GM19397 (cell line): ENCODE measurements at regions not wholly inside any gene's neighbourhood (a gene's known extent, or its start where the extent isn't known, plus 50 kb on each side); places are given as distances from the start of the nearest gene placed in this dataset.

Experiments
- ATAC-seq: cut with Tn5 transposase; IDR thresholded peaks from one replicate; pipeline ENCODE4 v1.9.1; 2021; ENCODE audit warnings: mild to moderate bottlenecking, moderate library complexity; ENCODE audit not compliant: unreplicated experiment

DNA sequence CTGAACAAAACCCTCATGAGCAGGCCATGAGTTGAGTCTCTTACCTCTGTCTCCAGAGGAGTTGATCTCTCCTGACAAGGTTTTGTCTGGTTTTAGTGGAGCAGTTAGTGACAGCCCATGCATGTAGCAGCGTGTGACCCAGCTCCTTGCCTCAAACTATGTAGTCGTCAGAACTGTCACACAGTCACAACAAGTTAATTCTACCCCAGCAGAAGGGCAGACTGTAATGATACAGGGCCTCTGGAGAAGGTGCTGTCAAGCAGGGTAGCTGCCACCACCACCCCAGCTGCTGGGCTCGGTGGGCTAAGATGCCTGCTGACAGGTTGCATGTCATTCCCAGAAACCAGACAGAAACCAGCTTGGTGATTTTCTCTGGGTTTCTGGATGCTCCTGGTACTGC is 194.5 kb downstream of the PSAT1 start:
- no peak for ATAC-seq

GRCh38 chr9:78493166-78493742 is 196.3 kb downstream of the PSAT1 start:
- ATAC-seq = no peak

GRCh38 chr9:78502566-78502965 is 205.6 kb downstream of the PSAT1 start:
- ATAC-seq = no peak

DNA sequence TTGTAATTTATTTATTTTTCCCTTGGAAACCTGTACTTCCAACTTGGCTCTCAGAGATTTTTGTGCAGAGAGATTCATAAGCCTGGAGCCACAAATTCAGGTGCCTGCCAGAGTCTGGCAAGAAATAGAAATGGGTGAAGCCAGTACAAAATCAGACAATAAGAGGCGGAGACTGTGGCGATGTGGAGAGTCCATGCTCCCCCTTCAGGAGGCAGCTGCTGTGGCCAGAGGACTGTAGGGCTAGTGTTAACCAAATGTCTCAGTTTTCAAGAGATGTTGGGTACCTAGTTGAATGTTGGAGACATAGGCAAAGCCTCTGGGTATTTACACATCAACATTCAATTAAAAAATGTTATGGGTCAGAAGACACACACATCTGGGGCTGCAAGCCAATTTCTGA is 208.6 kb downstream of the PSAT1 start:
- no peak for ATAC-seq

- ATAC-seq = no peak
Observed at GRCh38 chr9:78507037-78507436, 210.1 kb downstream of the PSAT1 start.

DNA sequence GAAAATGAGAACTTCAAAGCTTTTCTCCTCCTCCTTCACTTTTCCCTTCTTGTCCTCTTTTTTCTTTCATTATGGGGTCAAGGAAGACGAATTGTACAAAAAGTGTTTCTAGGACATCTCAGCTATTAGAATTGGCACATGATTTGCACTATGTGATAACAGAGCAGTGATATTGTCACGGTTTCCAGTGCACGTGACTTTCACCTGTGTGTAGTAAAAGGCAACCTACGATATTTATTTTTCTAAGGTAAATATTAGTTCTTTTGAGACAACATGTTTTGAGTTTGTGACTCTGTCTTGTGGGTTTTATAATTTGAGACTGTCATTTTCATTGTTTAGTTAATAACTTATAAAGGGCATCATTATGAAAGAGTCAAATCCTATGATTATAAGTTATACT is 213.1 kb downstream of the PSAT1 start:
- ATAC-seq = no peak

GRCh38 chr9:78515108-78515507 is 218.2 kb downstream of the PSAT1 start:
- ATAC-seq = no peak

DNA sequence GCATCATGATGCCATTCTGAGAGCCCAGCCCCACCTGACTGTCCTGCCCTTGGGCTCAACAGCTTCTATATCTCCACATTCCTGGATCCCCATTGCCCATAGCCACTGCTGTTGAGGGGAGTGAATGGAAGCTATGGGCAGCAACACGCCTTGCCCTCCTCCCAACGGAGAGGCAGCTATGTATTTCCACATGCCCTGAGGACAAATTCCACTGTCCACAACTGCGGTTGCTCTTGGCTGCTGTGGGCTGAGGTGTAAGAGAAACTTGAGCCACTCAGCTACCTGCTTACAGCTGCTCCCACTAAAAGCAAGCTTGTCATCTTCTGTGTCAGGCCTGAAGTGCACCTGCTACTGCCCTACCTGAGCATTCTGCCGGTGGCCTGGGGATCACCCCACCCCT is 222.9 kb downstream of the PSAT1 start:
- no peak for ATAC-seq

DNA sequence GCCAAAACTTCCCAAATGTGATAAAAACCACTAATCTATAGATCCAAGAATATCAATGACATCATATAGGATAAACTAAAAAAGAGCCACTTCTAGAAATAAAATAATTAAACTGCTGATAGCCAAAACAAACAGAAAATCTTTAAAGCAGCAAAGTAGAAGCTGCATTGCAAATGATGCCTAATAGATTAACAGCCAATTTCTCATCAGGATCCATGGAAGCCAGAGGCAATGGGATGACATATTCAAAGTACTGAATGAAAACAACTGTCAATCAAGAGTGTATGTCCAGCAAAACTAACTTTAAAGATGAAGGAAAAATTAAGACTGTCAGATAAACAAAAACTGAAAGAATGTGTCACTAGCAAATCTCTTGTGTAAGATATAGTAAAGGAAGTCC is 224.8 kb downstream of the PSAT1 start:
- no peak for ATAC-seq

GRCh38 chr9:78525986-78526560 is 229.1 kb downstream of the PSAT1 start:
- no peak for ATAC-seq

DNA sequence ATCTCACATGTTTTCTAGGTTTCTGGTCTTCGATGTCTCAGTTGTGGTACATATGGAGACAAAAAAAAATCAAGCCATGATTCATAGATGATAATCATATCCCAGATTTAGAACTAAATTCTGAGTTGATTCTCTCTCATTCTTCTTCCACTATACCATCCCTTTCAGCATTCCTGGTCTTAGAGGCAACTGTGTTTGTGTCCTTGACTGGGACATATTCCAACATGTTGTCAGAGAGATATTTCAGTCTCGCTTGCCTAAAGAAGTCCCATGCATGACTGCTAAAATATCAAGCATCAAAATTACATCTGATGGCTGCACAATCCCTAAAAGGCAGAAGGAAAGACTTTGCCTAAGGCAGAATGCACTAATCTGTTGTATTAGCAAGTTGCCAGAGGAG is 236.6 kb downstream of the PSAT1 start:
- ATAC-seq = no peak

- no peak for ATAC-seq
Observed at GRCh38 chr9:78539188-78539587, 242.3 kb downstream of the PSAT1 start.

DNA sequence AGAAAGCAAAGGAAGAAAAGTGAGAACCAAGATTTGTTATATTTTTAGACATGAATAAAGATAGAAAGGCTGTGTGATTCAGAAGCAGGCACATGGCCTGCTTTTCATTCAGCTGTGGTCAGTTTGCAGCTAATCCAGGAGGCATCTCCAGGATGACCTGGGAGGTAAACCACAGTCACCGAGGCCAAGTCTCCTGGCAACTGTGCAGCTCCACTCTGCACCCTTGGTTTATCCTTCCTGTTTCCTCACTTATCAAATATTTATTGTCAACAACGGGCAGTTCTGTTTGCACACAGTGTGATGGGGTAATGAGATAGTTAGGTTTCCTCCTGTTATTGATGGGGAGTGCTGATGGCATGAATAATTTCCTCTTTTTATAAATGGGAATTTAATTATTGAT is 243.0 kb downstream of the PSAT1 start:
- ATAC-seq = no peak

DNA sequence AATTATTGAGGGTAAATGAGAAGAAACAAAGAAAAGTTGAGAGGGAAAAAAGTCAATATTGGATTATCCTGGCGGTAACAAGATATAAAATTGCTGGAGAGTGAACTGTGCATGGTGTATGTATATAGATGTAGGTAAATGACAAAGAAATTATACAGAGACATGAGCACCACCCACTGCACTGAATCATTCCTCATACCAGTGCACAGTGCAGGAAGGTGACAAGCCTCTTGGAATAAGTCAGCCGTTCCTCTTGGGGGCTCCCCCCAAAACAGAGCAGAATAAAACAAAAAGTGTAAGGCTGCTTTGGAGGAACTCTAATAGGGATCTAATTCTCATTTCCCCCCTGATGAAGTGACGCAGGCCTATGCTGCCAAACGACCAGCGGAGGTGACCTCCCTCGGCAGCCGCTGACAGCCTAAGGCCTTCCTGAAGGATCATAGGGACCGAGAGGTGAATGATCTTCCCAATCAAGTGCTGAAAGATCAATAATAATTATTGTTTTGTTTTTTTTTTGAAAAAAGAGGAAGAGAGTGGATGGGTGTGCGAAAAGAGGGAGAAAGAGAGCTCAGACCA is 245.0 kb downstream of the PSAT1 start:
- ATAC-seq = no peak

- no peak for ATAC-seq
Observed at GRCh38 chr9:78542491-78543181, 245.7 kb downstream of the PSAT1 start.

- ATAC-seq = no peak
Observed at GRCh38 chr9:78543353-78543752, 246.4 kb downstream of the PSAT1 start.

DNA sequence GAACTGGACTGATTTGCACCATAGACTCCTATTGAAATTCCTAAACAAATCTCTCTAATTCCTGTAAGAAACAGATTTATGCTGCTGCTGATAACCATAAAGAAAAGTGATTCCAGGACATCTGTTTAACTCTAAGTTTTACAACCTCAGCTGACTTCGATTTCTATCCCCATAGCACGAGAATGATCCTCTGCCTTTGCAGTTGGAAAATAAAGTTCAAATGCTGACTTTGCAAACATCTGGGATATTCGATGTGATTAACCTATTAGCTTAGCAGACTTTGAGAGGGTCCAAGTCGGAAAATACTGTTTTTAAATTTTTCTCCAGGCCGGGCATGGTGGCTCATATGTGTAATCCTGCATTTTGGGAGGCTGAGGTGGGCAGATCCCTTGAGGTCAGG is 247.3 kb downstream of the PSAT1 start:
- ATAC-seq = no peak

DNA sequence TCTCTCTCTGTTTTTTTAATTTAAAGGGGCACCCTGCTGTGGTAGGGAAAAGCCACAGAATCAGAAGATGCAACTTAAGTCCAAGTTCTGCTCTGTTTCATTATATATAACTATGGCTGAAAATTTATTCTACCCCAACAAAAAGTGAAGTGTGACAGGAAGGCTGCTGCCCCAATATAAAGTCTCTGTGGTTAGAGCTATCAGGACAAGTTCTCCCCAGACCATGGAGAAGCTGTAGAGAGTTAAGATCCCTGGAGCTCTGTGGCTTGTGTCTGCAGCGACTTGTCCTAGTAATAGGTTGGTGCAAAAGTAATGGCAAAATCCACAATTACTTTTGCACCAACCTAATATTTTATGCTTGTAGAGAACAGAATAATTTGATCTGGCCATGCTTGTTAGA is 250.9 kb downstream of the PSAT1 start:
- no peak for ATAC-seq

GRCh38 chr9:78548670-78549069 is 251.7 kb downstream of the PSAT1 start:
- no peak for ATAC-seq

DNA sequence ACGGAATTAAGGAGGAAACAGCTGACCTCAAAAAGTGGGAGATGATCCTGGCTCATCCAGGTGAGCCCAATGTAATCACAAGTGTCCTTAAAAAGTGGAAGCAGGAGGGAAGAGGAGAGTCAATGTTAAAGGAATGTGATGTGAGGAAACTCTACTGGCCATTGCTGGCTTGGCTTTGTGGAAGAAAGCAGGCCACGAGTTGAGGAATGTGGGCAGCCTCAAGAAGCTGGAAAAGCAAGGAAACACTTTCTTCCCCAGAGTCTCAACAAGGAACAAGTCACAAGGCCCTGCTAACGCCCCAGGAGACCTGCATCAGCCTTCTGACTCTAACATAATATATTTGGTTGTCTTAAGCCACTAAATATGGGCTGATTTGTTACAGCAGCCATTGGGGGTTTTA is 252.8 kb downstream of the PSAT1 start:
- ATAC-seq = no peak

DNA sequence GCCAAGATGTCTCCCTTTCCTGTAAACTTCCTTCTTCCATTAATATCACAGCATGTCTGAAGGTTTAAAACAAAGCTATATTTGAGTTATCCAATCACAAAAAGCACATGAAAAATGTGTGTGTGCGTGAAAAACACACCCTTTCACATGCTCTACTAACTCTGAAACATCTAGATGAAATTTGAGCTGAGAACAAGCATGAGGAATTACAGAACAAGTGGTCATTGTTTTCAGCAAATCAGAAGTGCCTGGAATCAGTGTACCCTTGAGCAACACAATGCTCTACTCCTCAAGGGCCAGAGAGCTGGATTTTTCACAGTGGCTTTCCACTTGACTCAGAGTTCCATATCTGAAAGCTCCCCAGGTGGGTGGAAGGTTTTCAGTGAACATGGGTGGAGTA is 255.9 kb downstream of the PSAT1 start:
- no peak for ATAC-seq

GRCh38 chr9:78557540-78557939 is 260.6 kb downstream of the PSAT1 start:
- ATAC-seq = no peak
